ENCODE measurements at regions not wholly inside any gene's neighbourhood (a gene's known extent, or its start where the extent isn't known, plus 50 kb on each side); places are given as distances from the start of the nearest gene placed in this dataset.
"Not testable (repeated sequence)": the region's sequence is repeated elsewhere in the genome, so short reads cannot be mapped to it uniquely, and the experiment has no call there.

GRCh38 chr9:81344366-81344765, 345.0 kb downstream of the TLE1 start:
- DNase-seq (ENCODE audit: low spot score), result no peak

DNA sequence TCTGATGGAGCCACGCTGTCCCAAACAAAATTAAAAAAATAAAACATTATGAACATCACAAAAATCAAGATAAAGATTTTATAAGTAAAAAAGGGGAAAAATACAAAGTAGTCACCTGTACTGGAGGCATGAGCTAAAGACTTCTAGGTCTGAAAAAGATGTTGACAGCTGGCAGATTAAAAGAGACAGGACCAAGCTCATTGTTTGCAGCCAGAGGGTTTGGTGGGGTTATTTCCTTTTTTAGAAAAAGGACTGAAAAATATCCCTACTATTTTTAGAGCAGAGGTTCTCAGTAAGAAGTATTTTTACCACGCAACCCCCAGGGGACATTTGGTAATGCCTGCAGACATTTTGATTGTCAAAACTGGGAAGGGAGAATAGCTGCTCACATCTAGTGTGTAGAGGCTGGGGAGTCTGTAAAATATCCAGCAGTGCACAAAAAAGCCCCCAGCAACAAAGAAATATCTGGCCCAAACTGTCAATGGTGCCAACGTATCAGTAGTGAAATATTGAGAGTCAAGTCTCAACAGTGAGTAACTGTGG, 353.4 kb downstream of the TLE1 start:
- no peak for DNase-seq (ENCODE audit: low spot score)

DNA sequence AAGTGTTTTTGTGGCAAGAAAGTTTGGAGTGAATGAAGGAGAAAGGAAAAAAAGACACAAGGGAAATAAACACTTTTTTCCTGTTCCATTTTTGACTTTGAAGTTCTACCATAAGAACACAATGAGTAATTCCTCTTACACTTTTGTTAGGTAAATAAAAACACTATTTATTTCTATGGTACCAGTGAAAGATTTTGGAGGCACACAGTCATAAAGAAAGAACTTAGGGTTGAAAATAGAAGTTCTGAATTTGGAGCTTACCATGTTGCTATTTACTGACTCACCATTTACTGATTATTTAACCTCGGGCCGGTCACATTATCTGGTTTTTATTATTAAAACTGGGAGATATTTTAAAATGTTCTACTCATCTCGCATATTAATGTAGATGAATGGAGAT, 367.8 kb downstream of the TLE1 start:
- DNase-seq (ENCODE audit: low spot score), result no peak

- no peak for DNase-seq (ENCODE audit: low spot score)
These were observed 368.4 kb downstream of the TLE1 start for GRCh38 chr9:81320909-81321482.

DNA sequence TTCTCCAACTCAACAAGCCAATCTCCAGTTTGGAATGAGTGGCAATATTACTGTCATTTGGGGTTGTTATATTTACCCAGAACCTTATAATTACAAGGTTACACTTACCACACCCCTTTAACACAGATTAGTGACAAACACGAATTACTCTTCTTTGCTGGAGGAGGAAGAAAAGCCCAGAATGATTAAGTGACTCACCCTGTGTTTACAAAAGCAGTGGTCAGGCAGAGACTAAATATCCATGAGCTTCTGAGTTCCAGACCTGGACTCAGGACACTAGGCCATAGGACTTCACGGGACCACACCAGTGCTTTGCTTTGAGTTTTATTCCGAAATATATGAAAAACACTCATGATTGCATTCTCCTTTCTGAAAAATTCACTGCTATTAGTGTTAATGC, 370.8 kb downstream of the TLE1 start:
- peak; percentile 17 for DNase-seq (ENCODE audit: low spot score)

- DNase-seq (ENCODE audit: low spot score), result no peak
These were observed 371.4 kb downstream of the TLE1 start for GRCh38 chr9:81317939-81318338.

GRCh38 chr9:81317223-81317622, 372.1 kb downstream of the TLE1 start:
- DNase-seq (ENCODE audit: low spot score), result no peak

DNA sequence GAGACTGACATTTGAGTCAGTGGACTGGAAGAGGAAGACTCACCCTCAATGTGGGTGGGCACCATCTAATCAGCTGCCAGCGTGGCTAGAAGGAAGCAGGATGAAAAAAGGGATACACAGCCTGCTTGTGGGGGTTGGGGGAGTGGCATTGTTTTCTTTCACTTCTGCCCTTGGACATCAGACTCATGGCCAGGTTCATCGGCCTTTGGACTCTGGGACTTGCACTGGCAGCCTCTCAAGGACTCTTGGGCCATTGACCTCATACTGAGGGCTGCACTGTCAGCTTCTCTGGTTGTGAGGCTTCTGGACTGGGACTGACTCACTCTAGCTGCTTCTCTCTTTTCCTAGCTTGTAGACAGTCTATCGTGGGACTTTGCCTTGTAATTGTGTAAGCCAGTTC, 374.9 kb downstream of the TLE1 start:
- DNase-seq (ENCODE audit: low spot score), result no peak

DNA sequence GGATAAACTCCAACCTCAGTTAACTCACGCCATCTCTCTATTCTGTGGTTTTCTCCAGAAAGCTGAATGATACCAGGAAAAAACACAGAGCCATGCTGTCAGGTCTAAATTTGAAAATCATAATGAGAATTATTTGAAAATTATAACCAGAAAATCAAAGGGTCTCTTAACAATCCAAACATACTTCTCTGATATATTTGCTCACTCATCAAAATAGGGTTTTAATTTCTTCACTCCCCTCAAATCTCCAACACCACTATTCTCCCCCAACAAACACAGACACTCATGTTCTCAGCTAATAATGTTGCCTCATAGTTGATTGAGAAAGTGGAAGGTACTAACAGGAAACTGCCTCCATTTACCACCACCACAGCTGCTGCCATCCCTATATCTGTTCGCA, 375.5 kb downstream of the TLE1 start:
- DNase-seq (ENCODE audit: low spot score), result no peak

- DNase-seq (ENCODE audit: low spot score), result no peak
These were observed 377.0 kb downstream of the TLE1 start for GRCh38 chr9:81312346-81312745.

GRCh38 chr9:81308404-81308803, 380.9 kb downstream of the TLE1 start:
- no peak for DNase-seq (ENCODE audit: low spot score)

- DNase-seq (ENCODE audit: low spot score), result not testable (repeated sequence)
These were observed 381.6 kb downstream of the TLE1 start for GRCh38 chr9:81307791-81308190.

GRCh38 chr9:81305561-81306182, 383.7 kb downstream of the TLE1 start:
- DNase-seq (ENCODE audit: low spot score), result no peak

- no peak for DNase-seq (ENCODE audit: low spot score)
These were observed 385.7 kb downstream of the TLE1 start for GRCh38 chr9:81303658-81304057.

- peak; percentile 63 for DNase-seq (ENCODE audit: low spot score)
These were observed 395.7 kb downstream of the TLE1 start for GRCh38 chr9:81293651-81294050.

- no peak for DNase-seq (ENCODE audit: low spot score)
These were observed 397.1 kb downstream of the TLE1 start for GRCh38 chr9:81292056-81292805.

DNA sequence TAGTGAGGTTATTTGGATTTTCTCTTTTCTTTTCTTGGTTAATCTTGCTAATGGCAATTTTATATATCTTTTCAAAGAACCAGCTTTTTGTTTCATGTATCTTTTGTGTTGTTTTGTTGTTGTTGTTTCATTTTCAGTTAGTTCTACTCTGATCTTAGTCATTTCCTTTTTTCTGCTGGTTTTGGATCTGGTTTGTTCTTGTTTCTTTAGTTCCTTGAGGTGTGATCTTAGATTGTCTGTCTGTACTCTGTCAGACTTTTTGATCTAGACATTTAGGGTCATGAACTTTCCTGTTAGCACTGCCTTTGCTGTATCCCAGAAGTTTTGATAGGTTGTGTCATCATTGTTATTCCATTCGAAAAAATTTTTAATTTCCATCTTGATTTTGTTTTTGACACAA, 399.7 kb downstream of the TLE1 start:
- no peak for DNase-seq (ENCODE audit: low spot score)

GRCh38 chr9:81268048-81268447, 421.3 kb downstream of the TLE1 start:
- no peak for DNase-seq (ENCODE audit: low spot score)

- no peak for DNase-seq (ENCODE audit: low spot score)
These were observed 422.7 kb downstream of the TLE1 start for GRCh38 chr9:81266674-81267073.

- no peak for DNase-seq (ENCODE audit: low spot score)
These were observed 423.3 kb downstream of the TLE1 start for GRCh38 chr9:81266086-81266485.

DNA sequence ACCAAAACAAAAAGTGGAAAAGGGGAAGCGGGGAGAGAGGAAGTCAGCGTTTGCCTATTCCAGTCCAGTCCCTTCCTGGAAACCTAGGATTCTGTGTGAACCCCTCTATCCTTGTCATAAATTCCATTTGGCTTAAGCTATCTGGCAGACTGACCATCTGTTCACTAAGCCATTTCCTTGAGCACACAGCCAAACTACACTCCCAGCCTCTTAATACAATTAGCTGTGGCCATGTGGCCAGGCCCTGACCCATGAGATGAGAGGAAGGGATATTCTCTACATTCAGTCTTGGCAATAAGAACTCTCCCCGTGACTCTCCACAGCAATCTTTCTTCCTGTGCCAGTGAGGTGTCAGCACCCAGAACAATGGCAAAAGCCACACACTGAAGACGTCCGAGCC, 424.8 kb downstream of the TLE1 start:
- no peak for DNase-seq (ENCODE audit: low spot score)

GRCh38 chr9:81259896-81260295, 429.5 kb downstream of the TLE1 start:
- no peak for DNase-seq (ENCODE audit: low spot score)

- DNase-seq (ENCODE audit: low spot score), result no peak
These were observed 433.0 kb downstream of the TLE1 start for GRCh38 chr9:81256368-81256767.
